ENCODE measurements at regions not wholly inside any gene's neighbourhood (a gene's known extent, or its start where the extent isn't known, plus 50 kb on each side); places are given as distances from the start of the nearest gene placed in this dataset.

DNA sequence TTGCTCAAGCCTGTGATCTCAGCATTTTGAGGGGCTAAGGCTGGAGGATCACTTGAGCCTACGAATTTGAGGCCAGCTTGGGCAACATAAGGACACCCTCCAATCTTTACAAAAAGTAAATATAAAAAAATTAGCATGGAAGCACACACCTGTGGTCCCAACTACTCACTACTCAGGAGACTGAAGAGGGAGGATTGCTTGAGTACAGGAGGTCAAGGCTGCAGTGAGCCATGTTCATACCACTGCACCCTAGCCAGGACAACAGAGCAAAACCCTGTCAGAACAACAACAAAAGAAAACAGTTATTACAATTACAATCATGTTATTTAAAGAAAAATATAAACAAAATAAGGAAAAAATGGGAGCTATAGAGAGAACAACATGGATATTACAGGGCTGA is 82.5 kb upstream of the TNFAIP3 start:
- Histone ChIP-seq H3K36me3 (ENCODE audit: insufficient read depth, low read length) (no peaks in the 10 kb centered on the region), H3K27ac (ENCODE audit: low read depth, low read length, poor library complexity, severe bottlenecking) (no peak overlapping the region), H3K4me1 (ENCODE audit: insufficient read depth, low read length, severe bottlenecking) (no peaks in the 10 kb centered on the region), H3K9ac (ENCODE audit: low read length) (no peak overlapping the region), H4K20me1 (ENCODE audit: insufficient read depth, low read length) (no peaks in the 10 kb centered on the region), H3K9me3 (ENCODE audit: low read length) (no peaks in the 10 kb centered on the region), H3K9me2 (ENCODE audit: low read depth, low read length) (no peaks in the 10 kb centered on the region), H3F3A (ENCODE audit: insufficient read depth, low read length) (no peaks in the 10 kb centered on the region), H3K27me3 (ENCODE audit: insufficient read depth, low read length) (no peaks in the 10 kb centered on the region), H3K4me3 (ENCODE audit: low read depth, low read length, poor library complexity, severe bottlenecking) (no peak overlapping the region), H3K79me2 (ENCODE audit: insufficient read depth, low read length) (no peaks in the 10 kb centered on the region), H3K4me2 (ENCODE audit: low read length) (no peak overlapping the region), H2AFZ (ENCODE audit: low read length) (no peak overlapping the region)
- no peak for TF ChIP-seq EZH2 (IDR thresholded peaks at IDR 0.05; ENCODE audit: borderline replicate concordance, low read length)
- TF ChIP-seq, protein P1, sequence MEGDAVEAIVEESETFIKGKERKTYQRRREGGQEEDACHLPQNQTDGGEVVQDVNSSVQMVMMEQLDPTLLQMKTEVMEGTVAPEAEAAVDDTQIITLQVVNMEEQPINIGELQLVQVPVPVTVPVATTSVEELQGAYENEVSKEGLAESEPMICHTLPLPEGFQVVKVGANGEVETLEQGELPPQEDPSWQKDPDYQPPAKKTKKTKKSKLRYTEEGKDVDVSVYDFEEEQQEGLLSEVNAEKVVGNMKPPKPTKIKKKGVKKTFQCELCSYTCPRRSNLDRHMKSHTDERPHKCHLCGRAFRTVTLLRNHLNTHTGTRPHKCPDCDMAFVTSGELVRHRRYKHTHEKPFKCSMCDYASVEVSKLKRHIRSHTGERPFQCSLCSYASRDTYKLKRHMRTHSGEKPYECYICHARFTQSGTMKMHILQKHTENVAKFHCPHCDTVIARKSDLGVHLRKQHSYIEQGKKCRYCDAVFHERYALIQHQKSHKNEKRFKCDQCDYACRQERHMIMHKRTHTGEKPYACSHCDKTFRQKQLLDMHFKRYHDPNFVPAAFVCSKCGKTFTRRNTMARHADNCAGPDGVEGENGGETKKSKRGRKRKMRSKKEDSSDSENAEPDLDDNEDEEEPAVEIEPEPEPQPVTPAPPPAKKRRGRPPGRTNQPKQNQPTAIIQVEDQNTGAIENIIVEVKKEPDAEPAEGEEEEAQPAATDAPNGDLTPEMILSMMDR (IDR thresholded peaks at IDR 0.05; ENCODE audit: low read length) = no peak

DNA sequence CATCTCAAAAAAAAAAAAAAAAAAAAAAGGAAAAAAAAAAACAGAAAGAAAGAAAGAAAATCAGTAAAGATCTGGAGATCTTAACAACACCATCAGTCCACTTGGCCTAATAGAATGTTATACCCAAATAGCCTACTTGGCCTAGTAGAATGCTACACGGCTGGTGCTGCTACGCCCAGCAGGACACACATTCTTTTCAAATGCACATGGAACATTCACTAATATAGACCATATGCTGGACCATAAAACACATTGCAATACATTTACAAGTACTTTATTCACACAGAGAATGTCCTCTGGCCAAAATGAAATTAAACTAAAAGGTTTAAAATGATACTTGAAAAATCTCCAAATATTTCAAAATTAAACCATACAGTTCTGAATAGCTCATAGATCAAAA is 80.0 kb upstream of the TNFAIP3 start:
- no peak overlapping the region for H3K9ac ChIP-seq (ENCODE audit: low read length)
- H3K4me3 ChIP-seq (ENCODE audit: low read depth, low read length, poor library complexity, severe bottlenecking) = no peak overlapping the region
- H3K9me2 ChIP-seq (ENCODE audit: low read depth, low read length) = no peaks in the 10 kb centered on the region
- no peak overlapping the region for H3K4me2 ChIP-seq (ENCODE audit: low read length)
- no peak overlapping the region for H3K27ac ChIP-seq (ENCODE audit: low read depth, low read length, poor library complexity, severe bottlenecking)
- H3K4me1 ChIP-seq (ENCODE audit: insufficient read depth, low read length, severe bottlenecking) = no peaks in the 10 kb centered on the region
- H3K9me3 ChIP-seq (ENCODE audit: low read length) = no peaks in the 10 kb centered on the region
- H3K79me2 ChIP-seq (ENCODE audit: insufficient read depth, low read length) = no peaks in the 10 kb centered on the region
- no peak overlapping the region for H2AFZ ChIP-seq (ENCODE audit: low read length)
- H4K20me1 ChIP-seq (ENCODE audit: insufficient read depth, low read length) = no peaks in the 10 kb centered on the region
- H3K27me3 ChIP-seq (ENCODE audit: insufficient read depth, low read length) = no peaks in the 10 kb centered on the region; the same call in 1 of the 2 replicates
- no peaks in the 10 kb centered on the region for H3K36me3 ChIP-seq (ENCODE audit: insufficient read depth, low read length)
- TF ChIP-seq EZH2 (IDR thresholded peaks at IDR 0.05; ENCODE audit: borderline replicate concordance, low read length) = no peak
- TF ChIP-seq, protein P1 (IDR thresholded peaks at IDR 0.05; ENCODE audit: low read length) = no peak
- no peaks in the 10 kb centered on the region for H3F3A ChIP-seq (ENCODE audit: insufficient read depth, low read length)

DNA sequence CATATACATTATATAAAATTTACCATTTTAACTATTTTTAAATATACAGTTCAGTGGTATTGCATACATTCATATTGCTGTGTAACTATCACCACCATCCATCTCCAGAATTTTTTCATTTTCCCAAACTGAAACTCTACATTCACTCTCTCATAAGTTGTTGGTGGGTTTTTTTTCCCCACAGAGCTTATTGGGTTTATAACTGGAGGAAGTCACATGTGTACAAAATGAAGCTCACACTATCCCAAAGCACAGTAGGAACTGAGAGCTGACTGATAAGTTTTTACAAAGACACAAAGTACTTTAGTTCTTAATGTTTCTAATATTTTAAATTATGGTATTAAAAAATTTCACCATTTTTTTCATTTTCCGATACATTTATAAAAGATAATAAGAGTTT is 78.8 kb upstream of the TNFAIP3 start:
- no peak overlapping the region for H3K4me2 ChIP-seq (ENCODE audit: low read length)
- no peaks in the 10 kb centered on the region; the same call in 1 of the 2 replicates for H3K27me3 ChIP-seq (ENCODE audit: insufficient read depth, low read length)
- no peaks in the 10 kb centered on the region for H3K4me1 ChIP-seq (ENCODE audit: insufficient read depth, low read length, severe bottlenecking)
- H2AFZ ChIP-seq (ENCODE audit: low read length) = no peak overlapping the region
- H4K20me1 ChIP-seq (ENCODE audit: insufficient read depth, low read length) = no peaks in the 10 kb centered on the region
- no peaks in the 10 kb centered on the region for H3K36me3 ChIP-seq (ENCODE audit: insufficient read depth, low read length)
- H3K9me3 ChIP-seq (ENCODE audit: low read length) = no peaks in the 10 kb centered on the region
- no peaks in the 10 kb centered on the region for H3K79me2 ChIP-seq (ENCODE audit: insufficient read depth, low read length)
- H3K9ac ChIP-seq (ENCODE audit: low read length) = no peak overlapping the region
- TF ChIP-seq, protein P1 (IDR thresholded peaks at IDR 0.05; ENCODE audit: low read length) = no peak
- no peak for TF ChIP-seq EZH2 (IDR thresholded peaks at IDR 0.05; ENCODE audit: borderline replicate concordance, low read length)
- H3F3A ChIP-seq (ENCODE audit: insufficient read depth, low read length) = no peaks in the 10 kb centered on the region
- no peak overlapping the region for H3K4me3 ChIP-seq (ENCODE audit: low read depth, low read length, poor library complexity, severe bottlenecking)
- no peaks in the 10 kb centered on the region for H3K9me2 ChIP-seq (ENCODE audit: low read depth, low read length)
- no peak overlapping the region for H3K27ac ChIP-seq (ENCODE audit: low read depth, low read length, poor library complexity, severe bottlenecking)

Measured in OCI-LY1 (cell line).